SHP77 treated with DMSO at 0.1 percent for 48 hours (cell line): ENCODE measurements at regions not wholly inside any gene's neighbourhood (a gene's known extent, or its start where the extent isn't known, plus 50 kb on each side); places are given as distances from the start of the nearest gene placed in this dataset.
"Not testable (repeated sequence)": the region's sequence is repeated elsewhere in the genome, so short reads cannot be mapped to it uniquely, and the experiment has no call there.

Source experiments
- DNase-seq: peaks from one replicate; lab custom pipeline; 2025; lab: John Stamatoyannopoulos, UW

DNA sequence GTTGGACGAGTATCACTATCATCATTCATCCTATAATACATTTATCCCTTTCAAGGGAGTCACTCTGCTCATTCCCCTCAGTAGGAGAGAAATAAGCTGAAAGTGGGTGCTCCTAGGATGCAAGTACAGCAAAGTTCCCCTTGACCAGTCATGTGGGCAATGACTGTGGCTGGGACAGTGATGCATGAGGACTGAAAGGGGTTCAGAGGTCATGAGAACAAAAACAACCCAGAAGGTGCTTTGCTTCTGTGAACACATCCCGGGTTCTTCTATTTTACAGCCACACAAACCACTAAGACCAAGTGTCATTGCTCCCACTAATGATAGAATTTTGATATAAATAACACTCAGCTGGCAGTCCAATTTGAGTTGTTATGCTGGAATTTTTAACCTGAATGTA lies 177.8 kb upstream of the ADCY2 start:
- no peak for DNase-seq

DNA sequence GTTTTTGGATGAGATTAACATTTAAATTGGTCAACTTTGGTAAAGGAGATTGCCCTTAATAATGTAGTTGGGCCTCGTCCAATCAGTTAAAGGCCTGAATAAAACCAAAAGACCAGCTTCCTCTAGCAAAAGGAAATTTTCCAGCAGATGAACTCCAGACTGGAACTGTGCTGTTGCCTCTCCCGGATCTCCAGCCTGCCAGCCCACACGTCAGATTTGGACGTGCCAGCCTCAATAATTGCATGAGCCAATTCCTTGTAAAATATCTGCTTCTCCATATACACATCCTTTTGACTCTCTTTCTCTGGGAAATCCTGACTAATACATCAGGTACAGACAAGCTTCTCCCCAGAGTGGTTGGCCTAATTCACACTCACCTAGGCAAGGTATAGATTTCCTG lies 175.8 kb upstream of the ADCY2 start:
- DNase-seq, result no peak

DNA sequence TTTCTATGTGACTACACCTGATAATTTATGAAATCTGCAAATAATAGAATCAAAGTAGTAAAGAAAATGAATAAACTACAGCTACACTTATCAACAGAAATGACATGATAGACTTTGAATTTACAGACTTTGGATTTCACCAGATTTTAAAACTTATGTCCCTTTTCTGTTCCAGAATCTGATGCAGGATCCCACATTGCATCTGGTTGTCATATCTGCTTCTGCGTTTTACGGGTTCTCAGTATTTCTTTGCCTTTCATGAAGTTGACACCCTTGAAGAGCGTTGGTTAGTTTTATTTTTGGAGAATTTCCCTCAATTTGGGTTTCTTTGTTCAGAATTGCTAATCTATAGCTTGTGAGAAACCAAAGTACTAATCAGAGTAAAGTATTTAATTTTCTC lies 174.9 kb upstream of the ADCY2 start:
- no peak for DNase-seq

DNA sequence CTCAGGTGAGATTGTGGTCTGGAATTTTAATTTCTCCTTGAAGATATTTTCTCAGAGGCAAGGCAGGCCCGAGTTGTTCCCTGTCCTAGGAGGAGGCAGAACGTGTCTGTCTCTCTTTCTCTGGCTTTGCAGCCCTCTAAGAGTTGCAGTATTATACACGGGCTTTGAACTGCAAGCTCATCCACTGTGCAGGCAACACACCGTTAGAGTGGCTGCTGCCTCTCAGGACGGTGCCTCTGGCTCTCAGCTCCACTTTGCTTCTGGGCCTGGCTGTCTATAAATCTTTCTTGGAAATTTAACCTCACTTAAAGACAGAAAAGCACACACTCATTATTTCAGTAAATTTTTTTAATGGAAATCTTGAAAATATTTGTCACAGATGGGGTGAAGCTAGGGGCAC lies 170.1 kb upstream of the ADCY2 start:
- DNase-seq, result no peak

DNA sequence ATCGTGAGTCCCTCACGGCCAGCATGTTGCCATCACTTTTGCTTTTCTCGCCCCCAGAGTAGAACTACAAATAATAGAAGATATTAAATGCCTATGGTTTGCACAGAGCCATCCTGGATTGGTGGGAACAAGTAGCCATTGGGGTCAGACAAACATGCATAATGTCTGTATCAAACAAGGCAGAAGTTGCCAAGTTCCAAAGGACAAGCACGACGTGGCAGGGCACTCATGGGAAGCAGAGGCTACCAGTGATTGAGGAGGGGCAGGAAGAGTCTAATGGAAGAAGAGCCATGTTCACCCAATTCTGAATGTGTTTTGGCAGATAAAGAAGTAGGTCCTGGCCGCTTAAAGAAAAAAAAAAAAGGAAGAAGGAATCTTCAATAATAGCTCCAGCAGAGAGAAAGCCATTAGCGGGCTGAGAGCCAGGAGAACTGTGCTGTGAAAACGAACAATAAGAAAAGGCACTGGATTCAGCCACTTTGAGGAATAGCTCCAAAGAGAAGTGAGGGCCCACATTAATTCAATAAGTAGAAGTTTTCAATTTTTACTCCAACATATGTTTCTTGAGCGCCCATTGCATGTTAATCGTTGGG lies 153.7 kb upstream of the ADCY2 start:
- DNase-seq, result no peak

DNA sequence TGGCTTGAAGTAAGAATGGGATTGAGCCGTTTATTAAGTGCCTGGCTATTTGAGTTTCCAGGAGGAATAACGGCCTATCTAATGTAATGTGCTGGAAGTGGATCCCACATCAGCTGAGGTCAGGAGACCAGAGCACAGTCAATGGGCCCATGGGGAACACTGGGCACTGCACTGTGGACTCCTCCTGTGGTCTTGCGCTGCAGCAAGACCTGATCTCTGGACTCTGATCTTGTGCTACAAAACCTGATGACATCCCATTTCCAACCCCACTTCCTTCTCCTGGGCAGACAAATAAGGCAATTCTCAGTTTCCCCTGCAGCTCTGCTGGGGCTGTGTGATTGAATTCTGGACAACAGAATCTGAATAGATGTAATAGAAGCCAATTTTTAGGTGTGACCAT lies 151.7 kb upstream of the ADCY2 start:
- DNase-seq, result no peak

DNA sequence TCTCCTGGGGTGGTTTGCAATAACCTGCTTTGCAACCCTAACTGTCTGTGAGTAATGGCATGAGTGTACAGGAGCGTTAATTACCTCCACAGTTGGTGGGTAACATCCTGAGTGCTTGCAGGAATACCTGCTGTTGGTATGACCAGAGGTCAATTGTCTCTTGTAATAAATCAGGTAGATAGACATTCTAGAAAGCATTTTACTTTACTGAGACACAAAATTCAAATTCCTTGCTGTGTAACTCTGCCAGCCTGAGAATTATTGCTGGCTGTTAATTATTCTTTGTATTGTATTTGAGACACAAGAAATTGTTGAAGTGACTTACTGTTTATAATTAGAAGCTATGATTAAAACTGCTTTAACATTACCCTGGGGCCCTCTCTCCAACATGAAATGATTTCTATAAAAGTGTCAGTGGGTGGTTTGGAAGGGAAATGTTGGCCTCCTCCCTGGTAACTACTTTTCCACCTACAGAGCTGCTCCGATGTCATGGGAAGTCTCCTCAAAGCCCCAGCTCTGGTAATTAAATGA lies 150.8 kb upstream of the ADCY2 start:
- no peak for DNase-seq

DNA sequence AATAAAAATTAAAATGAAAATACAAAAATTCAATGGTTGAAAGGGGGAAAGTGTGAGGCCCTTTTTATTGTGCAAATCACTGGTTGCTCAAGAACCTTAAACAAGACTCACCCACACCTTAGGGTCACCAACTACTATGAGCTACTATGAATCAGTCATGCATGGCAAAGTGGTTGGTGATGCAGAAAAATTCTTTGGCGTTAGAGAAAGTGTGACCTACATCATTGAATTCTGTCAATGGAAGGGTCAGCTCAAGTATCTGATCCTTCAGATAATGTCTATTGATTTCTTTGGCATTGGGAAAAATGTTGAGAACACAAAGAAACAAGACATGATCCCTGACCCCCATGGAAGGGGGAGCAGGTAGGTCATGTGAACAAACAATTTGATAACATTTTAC lies 149.7 kb upstream of the ADCY2 start:
- no peak for DNase-seq

DNA sequence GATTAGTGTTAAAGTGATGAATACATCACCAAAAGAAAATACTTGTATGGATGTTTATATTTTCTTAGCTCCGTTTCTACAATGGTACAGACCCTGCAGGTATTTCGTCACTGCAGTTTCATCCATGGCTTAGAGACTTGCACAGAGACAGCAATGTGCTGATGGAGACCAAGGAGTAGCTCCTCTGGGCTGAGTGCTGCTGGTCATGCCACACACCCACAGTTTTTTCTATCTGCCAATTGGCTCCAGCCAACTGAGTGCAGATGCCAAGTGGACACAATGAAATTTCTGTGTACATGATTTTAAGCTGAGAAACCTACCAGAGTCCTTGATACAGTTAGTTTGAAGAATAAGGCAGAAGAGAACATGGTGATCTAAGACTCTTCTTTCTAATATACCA lies 145.9 kb upstream of the ADCY2 start:
- no peak for DNase-seq

DNA sequence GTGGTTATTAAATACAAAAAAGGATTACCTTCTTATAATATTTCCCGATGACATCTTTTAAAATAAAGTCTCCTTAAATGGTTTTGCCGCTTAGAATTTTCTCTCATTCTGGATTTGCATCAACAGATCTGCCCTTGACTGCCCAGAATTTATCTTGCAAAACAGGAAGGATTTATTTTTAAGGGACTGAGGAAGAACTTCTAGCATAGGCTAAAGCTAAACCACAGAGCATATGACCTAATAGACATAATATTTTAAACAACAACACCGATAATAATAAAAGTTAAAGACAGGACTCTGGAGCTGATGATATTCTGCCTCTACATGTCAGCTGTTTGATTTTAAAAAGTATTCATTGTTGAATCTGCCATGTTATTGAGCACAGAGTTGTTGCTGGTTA lies 145.3 kb upstream of the ADCY2 start:
- no peak for DNase-seq

DNA sequence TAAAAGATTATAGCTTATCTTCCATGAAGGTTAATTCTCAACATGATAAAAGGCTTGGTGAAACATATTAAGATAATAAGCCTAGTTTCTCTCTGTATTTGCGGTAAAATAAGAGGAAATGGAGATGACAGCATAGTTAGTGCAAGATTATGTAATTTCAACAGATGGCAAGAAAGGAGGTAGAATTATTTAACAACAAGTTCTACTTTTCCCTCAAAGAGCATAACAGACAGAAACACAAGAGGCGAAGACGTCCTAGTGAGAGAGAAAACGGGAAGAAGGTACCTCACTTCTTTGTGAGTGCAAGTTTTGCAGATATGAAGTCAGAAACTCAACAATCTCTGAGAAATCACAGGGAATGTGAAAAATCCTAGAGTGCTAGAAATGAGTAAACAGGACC lies 144.8 kb upstream of the ADCY2 start:
- no peak for DNase-seq

DNA sequence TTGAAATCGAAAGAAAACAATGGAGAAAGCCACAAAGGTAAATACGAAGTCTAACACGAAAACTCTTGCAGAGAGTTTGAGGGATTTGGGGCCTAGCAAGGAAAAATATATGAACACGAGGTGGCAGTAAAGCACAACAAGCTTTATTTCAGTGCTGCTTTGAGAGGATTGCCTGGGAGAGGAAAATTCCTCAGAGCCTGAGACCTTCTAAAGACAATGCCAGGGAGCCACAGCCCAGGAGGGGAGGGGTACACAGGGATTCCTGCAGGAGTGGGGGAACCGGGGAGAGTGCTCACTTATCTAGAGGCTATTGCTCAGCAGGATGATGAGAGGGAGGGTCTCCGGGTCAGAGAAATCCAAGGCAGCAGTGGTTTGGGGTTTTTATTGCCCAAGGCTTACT lies 134.9 kb upstream of the ADCY2 start:
- DNase-seq, result peak; percentile 66

DNA sequence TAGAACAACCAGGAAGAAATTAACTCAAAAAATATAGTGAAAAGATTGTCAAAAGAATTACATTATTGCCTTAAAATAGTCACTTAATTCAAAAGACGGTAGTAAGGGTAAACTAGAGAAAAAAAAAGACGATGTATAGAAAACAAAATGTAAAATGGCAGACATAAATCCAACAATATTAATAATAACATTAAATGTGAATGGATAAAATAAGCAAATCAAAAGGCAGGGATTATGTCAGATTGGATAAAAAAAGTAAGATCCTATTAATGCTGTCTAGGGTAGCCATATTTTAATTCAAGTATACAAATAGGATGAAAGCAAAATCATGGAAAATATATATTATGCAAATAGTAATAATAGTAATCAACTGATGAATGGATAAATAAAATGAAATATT lies 134.0 kb upstream of the ADCY2 start:
- DNase-seq, result no peak

DNA sequence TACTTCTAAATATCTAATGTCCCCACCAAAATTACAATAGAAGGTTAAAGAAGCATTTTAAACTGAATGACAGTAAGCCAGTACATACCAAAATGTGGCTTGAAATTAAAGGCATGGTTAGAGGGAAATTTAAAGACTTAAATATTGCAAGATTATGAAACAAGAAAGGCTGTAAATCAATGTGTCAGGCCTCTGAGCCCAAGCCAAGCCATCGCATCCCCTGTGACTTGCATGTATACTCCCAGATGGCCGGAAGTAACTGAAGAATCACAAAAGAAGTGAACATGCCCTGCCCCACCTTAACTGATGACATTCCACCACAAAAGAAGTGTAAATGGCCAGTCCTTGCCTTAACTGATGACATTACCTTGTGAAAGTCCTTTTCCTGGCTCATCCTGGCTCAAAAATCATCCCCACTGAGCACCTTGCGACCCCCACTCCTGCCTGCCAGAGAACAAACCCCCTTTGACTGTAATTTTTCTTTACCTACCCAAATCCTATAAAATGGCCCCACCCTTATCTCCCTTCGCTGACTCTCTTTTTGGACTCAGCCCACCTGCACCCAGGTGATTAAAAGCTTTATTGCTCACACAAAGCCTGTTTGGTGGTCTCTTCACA lies 132.4 kb upstream of the ADCY2 start:
- DNase-seq, result not testable (repeated sequence)

DNA sequence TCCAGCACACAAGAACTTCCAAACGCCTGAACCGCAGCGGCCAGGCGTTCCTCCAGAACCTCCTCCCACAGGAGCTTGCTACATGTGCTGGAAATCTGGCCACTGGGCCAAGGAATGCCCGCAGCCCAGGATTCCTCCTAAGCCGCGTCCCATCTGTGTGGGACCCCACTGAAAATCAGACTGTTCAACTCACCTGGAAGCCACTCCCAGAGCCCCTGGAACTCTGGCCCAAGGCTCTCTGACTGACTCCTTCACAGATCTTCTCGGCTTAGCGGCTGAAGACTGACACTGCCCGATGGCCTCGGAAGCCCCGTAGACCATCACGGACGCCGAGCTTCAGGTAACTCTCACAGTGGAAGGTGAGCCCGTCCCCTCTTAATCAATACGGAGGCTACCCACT lies 130.2 kb upstream of the ADCY2 start:
- not testable (repeated sequence) for DNase-seq

DNA sequence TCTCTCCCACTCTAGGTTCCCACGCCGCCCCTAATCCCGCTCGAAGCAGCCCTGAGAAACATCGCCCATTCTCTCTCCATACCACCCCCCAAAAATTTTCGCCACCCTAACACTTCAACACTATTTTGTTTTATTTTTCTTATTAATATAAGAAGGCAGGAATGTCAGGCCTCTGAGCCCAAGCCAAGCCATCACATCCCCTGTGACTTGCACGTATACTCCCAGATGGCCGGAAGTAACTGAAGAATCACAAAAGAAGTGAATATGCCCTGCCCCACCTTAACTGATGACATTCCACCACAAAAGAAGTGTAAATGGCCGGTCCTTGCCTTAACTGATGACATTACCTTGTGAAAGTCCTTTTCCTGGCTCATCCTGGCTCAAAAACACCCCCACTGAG lies 127.2 kb upstream of the ADCY2 start:
- not testable (repeated sequence) for DNase-seq

DNA sequence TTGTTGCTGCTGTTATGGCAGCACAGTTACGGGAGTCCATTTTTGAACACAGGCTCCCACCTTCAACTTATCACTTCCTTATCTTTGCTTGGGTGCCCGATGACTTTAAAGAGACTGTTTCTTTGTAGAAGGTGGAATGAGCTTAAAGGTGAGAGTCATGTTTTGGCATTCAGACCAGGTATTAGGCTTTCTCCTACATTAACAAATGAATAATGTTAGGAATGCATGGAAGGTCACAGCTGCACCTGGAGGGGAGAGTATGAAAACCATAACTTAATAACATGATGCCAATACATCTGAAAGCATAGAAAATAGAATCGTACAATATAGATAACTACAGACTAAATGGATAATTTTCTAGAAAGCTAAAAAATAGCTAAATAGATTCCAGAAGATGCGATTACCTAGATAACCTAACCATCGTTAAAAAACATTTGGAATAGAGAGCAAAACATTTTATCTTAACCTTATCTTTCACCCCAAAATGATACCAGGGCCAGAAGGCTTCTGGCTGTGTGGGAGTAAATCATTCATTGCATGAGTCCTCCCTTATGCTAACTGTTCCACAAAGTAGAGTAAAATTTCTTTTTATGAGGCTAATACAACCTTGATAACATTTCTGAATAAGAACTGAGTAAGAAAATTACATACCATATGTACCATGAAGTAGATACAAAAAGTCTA lies 126.2 kb upstream of the ADCY2 start:
- no peak for DNase-seq

DNA sequence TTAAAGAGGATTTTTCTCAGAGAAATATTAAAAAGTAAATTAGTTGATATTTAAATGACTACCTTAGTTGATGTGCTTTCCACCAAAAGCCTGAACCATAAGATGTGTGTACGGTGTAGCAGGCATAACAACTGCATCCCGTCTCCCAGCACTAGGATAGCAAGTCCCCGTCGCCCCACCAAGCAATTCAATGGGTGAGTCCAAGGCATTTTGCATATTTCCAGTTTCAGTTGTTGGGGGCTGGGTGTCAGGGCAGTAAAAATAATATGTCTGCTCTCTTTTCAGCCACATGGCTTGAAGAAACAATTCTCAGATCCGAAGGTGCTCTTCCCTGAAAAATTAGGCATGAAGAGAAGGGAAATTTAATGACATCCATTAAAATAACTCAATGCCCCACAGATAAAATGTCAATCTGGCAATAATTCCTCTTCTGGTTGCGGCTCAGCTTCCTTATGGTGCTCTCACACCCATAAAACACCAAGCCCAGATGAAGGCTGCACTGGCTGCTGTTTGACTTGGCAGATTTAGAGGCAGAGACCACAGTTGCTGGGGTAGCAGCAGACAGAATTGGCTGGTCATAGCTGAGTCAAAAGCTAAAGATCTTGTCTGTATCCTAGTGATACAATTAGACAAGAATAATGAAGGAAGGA lies 124.4 kb upstream of the ADCY2 start:
- DNase-seq, result no peak

DNA sequence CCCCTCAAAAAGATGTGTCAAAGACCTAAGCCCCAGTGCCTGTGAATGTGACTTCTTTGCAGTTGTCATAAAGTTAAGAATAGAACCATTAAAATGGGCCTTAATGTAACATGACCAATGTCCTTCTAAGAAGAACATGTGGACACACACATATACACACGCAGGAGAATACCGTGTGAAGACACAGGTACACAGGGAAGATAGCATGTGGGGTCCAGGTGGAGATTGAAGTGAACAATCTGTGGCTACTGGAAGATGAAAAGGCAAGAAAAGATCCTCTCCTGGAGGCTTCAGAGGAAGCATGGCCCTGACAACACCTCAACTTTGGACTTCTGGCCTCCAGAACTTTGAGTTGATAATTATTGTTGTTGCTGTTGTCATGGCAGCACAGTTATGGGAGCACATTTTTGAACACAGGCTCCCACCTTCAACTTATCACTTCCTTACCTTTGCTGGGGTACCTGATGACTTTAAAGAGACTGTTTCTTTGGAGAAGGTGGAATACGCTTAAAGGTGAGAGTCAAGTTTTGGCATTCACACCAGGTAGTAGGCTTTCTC lies 123.5 kb upstream of the ADCY2 start:
- no peak for DNase-seq

DNA sequence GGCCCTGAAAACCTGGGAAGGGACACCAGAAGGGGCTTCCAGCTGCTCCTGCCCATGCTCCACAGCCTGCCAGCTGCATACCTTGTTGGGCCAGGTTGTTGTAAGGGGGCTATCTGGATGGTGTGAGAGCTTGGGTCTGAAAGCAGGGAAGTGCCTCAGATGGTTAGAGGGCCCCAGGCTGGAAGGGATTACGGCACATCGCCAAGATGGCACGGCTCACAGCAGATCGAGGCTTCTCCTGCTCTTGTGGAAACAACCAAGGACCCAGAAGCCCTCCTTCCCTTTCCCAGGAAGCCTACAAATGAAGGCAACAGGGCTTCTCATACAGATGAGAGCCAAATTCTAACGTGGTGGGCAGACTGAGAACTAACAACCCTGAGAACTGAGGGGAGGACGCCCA lies 121.7 kb upstream of the ADCY2 start:
- no peak for DNase-seq

DNA sequence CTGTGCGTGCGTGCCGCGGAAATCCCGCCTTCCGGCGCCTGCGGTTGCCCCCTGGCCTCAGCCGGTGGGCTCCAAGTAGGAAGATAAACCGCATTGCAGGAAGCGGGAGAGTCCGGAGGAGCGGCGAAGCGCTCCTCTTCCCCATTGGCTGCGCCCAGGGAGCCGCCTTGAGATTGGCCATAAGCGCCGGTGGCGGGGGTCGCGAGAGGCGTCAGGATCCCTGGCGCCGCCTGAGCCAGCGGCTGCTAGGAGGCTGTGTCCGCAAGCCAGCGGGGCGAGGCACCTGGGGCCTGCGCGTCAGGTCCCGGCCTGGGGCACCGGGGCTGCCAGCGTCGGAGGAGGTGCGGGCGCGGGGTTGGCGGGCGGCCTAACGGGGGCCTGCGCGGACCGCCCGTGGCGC lies 106.3 kb upstream of the ADCY2 start:
- DNase-seq, result not testable (repeated sequence)

DNA sequence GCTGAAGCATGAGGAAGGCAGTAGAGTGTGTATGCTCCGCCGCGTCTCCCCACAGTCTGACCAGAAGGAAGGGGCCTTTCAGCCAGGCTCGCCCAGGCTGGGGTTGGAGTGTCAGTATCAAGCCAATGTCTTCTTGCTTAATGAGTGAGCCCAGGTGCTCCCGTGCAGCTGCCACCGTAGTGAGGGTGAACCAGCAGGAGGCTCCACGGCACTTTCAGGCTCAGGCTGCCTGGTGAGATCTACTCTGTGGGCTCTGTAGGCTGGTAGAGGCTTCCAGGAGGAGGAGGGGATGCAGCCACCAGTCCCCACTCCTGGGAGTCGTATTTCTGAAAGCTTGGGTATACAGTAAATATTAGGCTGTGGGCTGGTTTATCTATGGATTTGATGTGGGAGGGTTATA lies 98.1 kb upstream of the ADCY2 start:
- DNase-seq, result not testable (repeated sequence)

DNA sequence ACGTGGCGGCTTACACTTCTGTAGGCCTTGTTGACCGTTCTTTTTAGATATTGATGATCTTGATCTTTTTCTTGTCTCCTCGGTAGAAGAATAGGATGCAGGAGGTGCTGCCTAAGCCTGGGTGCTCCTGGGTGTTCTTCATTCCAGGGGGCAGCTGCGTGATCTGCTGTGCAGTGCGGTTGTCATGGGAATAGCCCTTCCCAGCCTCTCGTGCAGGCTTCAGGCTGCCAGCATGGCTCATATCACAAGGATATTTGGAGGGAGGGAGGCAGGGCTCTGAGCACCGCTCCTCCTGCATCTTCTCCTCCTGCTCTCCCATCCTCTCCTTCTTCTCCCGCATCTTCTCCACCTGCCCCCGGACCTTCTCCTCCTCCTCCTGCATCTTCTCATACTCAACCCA lies 96.2 kb upstream of the ADCY2 start:
- DNase-seq, result not testable (repeated sequence)
